HepG2 (cell line): ENCODE measurements at regions not wholly inside any gene's neighbourhood (a gene's known extent, or its start where the extent isn't known, plus 50 kb on each side); places are given as distances from the start of the nearest gene placed in this dataset.

Source experiments
- ATAC-seq: fragments of 200-7000 bp; cut with Tn5 transposase; 3 replicates; pipeline ENCODE4 v1.9.1; 2020; ENCODE audit warnings: mild to moderate bottlenecking, moderate library complexity
- BruUV-seq: library from RNA; stranded (reverse); fragments of 400-500 nt; replicated peaks from 2 replicates; lab custom pipeline; 2021; lab: Mats Ljungman, UMichigan
- CTCF ChIA-PET: fragments of 300-600 bp; formaldehyde crosslinking; extraction: SDS; loops from one replicate; lab custom pipeline; 2021; ENCODE audit warnings: low total read pairs, inconsistent platforms, low intra/inter-chr PET ratio; lab: Yijun Ruan, JAX
- POLR2A ChIA-PET: fragments of 350-600 bp; sonication (Branson Sonifier 250); formaldehyde crosslinking; loops from one replicate; lab custom pipeline; 2020; ENCODE audit warnings: antibody characterized with exemption, inconsistent platforms; lab: Yijun Ruan, JAX
- DNase-seq: peaks from one replicate; pipeline ENCODE4 v3.0.0-alpha.2; 2015; ENCODE audit warnings: low spot score
- FAIRE-seq: peaks from 3 replicates; lab custom pipeline; 2011; peaks lifted over from hg19 to GRCh38; lab: Jason Lieb, UNC
- H2AFZ ChIP-seq: one replicate; pipeline ENCODE4 v1.6.1; 2011; ENCODE audit warnings: low read length, inconsistent platforms
- H3K27ac ChIP-seq: fragments of 300-600 bp; 3 replicates; pipeline ENCODE4 v1.8.0; 2011; ENCODE audit warnings: mixed run types, mild to moderate bottlenecking, mixed read lengths, low read length, inconsistent platforms; ENCODE audit not compliant: insufficient read depth; ENCODE audit errors: extremely low read length
- H3K27me3 ChIP-seq, 2 experiments: fragments of 200-600 bp in 1 of 2; 2 replicates in 1 of 2; 3 replicates in 1 of 2; pipeline versions ENCODE4 v1.6.0 to v1.8.0; 2011; ENCODE audit warnings: low read length in 2 of 2, mild to moderate bottlenecking in 2 of 2, moderate library complexity in 2 of 2, inconsistent platforms in 1 of 2; ENCODE audit not compliant: insufficient read depth in 2 of 2, control insufficient read depth in 1 of 2
- H3K36me3 ChIP-seq, 2 experiments: fragments of 200-600 bp in 1 of 2; replicated peaks in 1 of 2; 2 replicates in 1 of 2; 3 replicates in 1 of 2; pipeline versions ENCODE4 v1.5.1 to v1.8.0; 2011; ENCODE audit warnings: low read length in 2 of 2, inconsistent platforms in 1 of 2; ENCODE audit not compliant: insufficient read depth in 2 of 2, control insufficient read depth in 1 of 2
- H3K4me1 ChIP-seq: 2 replicates; pipeline ENCODE4 v1.5.1; 2012; ENCODE audit warnings: low read length, inconsistent platforms; ENCODE audit not compliant: insufficient read depth
- H3K4me2 ChIP-seq: 2 replicates; pipeline ENCODE4 v1.6.0; 2011; ENCODE audit warnings: low read depth, low read length, inconsistent platforms
- H3K4me3 ChIP-seq, 3 experiments: fragments of 200-600 bp in 1 of 3; sonication (generic), shearing (Covaris generic) in 1 of 3; replicated peaks in 1 of 3; 2 replicates each; pipeline ENCODE4 v1.5.1; 2011 to 2016; ENCODE audit warnings: low read length in 3 of 3, inconsistent platforms in 2 of 3, low read depth in 2 of 3, mild to moderate bottlenecking in 2 of 3, control low read depth in 1 of 3, mixed read lengths in 1 of 3; ENCODE audit not compliant: insufficient read depth in 1 of 3
- H3K79me2 ChIP-seq: one replicate; pipeline ENCODE4 v1.6.1; 2011; ENCODE audit warnings: low read length, inconsistent platforms; ENCODE audit not compliant: insufficient read depth
- H3K9ac ChIP-seq: 2 replicates; pipeline ENCODE4 v1.6.0; 2011; ENCODE audit warnings: mild to moderate bottlenecking, low read depth, low read length, inconsistent platforms; ENCODE audit not compliant: insufficient read depth
- H3K9me3 ChIP-seq: 2 replicates; pipeline ENCODE4 v1.5.1; 2012; ENCODE audit warnings: mild to moderate bottlenecking, low read length
- H4K20me1 ChIP-seq: 2 replicates; pipeline ENCODE4 v1.6.0; 2011; ENCODE audit warnings: inconsistent platforms, mild to moderate bottlenecking, low read length, moderate library complexity; ENCODE audit not compliant: insufficient read depth
- CBX2 ChIP-seq, 2 experiments: fragments of 200-600 bp in 1 of 2; sonication (generic); formaldehyde crosslinking in 1 of 2; IDR thresholded peaks; 2 replicates each; pipeline versions ENCODE4 v1.7.0 to v1.8.1; 2018 to 2022; ENCODE audit warnings: low read depth in 2 of 2, low read length in 1 of 2, mild to moderate bottlenecking in 1 of 2, missing genetic modification reagents in 1 of 2
- CHD4 ChIP-seq: fragments of 200-600 bp; sonication (generic); IDR thresholded peaks from 2 replicates; pipeline ENCODE4 v1.7.0; 2017; ENCODE audit warnings: mild to moderate bottlenecking, low read length, borderline replicate concordance
- HCFC1 ChIP-seq: fragments of 150-350 bp; IDR thresholded peaks from 2 replicates; pipeline ENCODE4 v1.6.1; 2014; ENCODE audit warnings: low read depth, low read length
- HIVEP1 ChIP-seq: sonication (generic); formaldehyde crosslinking; IDR thresholded peaks from 2 replicates; pipeline ENCODE4 v1.4.0; 2020; ENCODE audit warnings: mild to moderate bottlenecking, missing genetic modification reagents
- NCOA1 ChIP-seq: sonication (generic); formaldehyde crosslinking; IDR thresholded peaks from 2 replicates; pipeline ENCODE4 v1.9.0; 2021; ENCODE audit warnings: missing genetic modification reagents
- ZBTB7A ChIP-seq: sonication (generic); formaldehyde crosslinking; IDR thresholded peaks from 2 replicates; pipeline ENCODE4 v1.8.0; 2022; ENCODE audit warnings: mild to moderate bottlenecking, missing genetic modification reagents
- ZEB1 ChIP-seq: IDR thresholded peaks from 2 replicates; pipeline ENCODE4 v1.6.1; 2012; ENCODE audit warnings: mild to moderate bottlenecking, low read depth, inconsistent platforms; ENCODE audit not compliant: insufficient replicate concordance
- ZNF232 ChIP-seq: sonication (generic); formaldehyde crosslinking; IDR thresholded peaks from 2 replicates; pipeline ENCODE4 v1.4.0; 2020; ENCODE audit warnings: missing genetic modification reagents, borderline replicate concordance
- ZNF326 ChIP-seq: sonication (generic); formaldehyde crosslinking; IDR thresholded peaks from 2 replicates; pipeline ENCODE4 v1.4.0; 2020; ENCODE audit warnings: missing genetic modification reagents, borderline replicate concordance
- ZNF484 ChIP-seq: sonication (generic); formaldehyde crosslinking; IDR thresholded peaks from 2 replicates; pipeline ENCODE4 v1.5.1; 2020; ENCODE audit warnings: mild to moderate bottlenecking, low read depth, missing genetic modification reagents, borderline replicate concordance
- ZNF550 ChIP-seq: sonication (generic); formaldehyde crosslinking; IDR thresholded peaks from 2 replicates; pipeline ENCODE4 v1.4.0; 2020; ENCODE audit warnings: mild to moderate bottlenecking, missing genetic modification reagents, borderline replicate concordance
- ZNF678 ChIP-seq: sonication (generic); formaldehyde crosslinking; IDR thresholded peaks from 2 replicates; pipeline ENCODE4 v1.4.0; 2020; ENCODE audit warnings: mild to moderate bottlenecking, missing genetic modification reagents
- WGBS: methylation state at CpG from one replicate; pipeline ENCODE4 v1.1.6; 2017; ENCODE audit warnings: low lambda C conversion rate; 5-methylcytosine and 5-hydroxymethylcytosine counted together
- in situ Hi-C: cut with HindIII; loops from 2 replicates; pipeline ENCODE4 v1.10.0; 2017; ENCODE audit warnings: low pct_unique_long_range_greater_than_20kb; ENCODE audit not compliant: extremely low pct_ligation_motif_present
- intact Hi-C: fragments of 100-400 bp; cut with micrococcal nuclease; formaldehyde crosslinking; loops from one replicate; pipeline ENCODE4 v1.10.0; 2022; ENCODE audit not compliant: unreplicated experiment

GRCh38 chr5:25418978-25419377, 774.2 kb upstream of the CDH10 start:
- ChIA-PET CTCF (no interaction called here), POLR2A (no interaction called here)
- BruUV-seq: no TSS peak
- Histone ChIP-seq H3K27me3 (no peaks in the 10 kb centered on the region), H3K4me3 (no peak overlapping the region), H3K9me3 (peaks cover 8% of the 10 kb centered on the region; the same call in 1 of the 2 replicates), H3K36me3 (no peaks in the 10 kb centered on the region), H3K4me2 (no peak overlapping the region), H3K27ac (no peak overlapping the region), H3K79me2 (no peaks in the 10 kb centered on the region), H3K4me1 (no peaks in the 10 kb centered on the region), H3K9ac (no peak overlapping the region), H4K20me1 (no peaks in the 10 kb centered on the region), H2AFZ (no peak overlapping the region)
- intact Hi-C loops: no loop called here
- whole genome bisulfite sequencing: 19% methylated on average over 3 of the region's 3 CpGs
- DNase-seq (no peak), ATAC-seq (no peak), FAIRE-seq (no peak)
- no peak for TF ChIP-seq NCOA1 (CRISPR knock-in tag)
- TF ChIP-seq CBX2 (IDR thresholded peaks at IDR 0.05; ENCODE audit: low read depth, low read length): no peak
- no peak for TF ChIP-seq CBX2 (CRISPR knock-in tag; IDR thresholded peaks at IDR 0.05; ENCODE audit: low read depth)
- TF ChIP-seq HIVEP1: no peak
- TF ChIP-seq CHD4: no peak
- no peak for TF ChIP-seq ZBTB7A (CRISPR knock-in tag)
- no peak for TF ChIP-seq HCFC1
- TF ChIP-seq ZNF326 (CRISPR knock-in tag): no peak
- no peak for TF ChIP-seq ZNF484 (CRISPR knock-in tag)
- no peak for TF ChIP-seq ZNF678 (CRISPR knock-in tag)
- TF ChIP-seq ZNF232 (CRISPR knock-in tag): no peak
- no peak for TF ChIP-seq ZNF550
- no peak for TF ChIP-seq ZEB1
- in situ Hi-C loops: no loop called here
